ENCODE measurements at regions not wholly inside any gene's neighbourhood (a gene's known extent, or its start where the extent isn't known, plus 50 kb on each side); places are given as distances from the start of the nearest gene placed in this dataset.

DNA sequence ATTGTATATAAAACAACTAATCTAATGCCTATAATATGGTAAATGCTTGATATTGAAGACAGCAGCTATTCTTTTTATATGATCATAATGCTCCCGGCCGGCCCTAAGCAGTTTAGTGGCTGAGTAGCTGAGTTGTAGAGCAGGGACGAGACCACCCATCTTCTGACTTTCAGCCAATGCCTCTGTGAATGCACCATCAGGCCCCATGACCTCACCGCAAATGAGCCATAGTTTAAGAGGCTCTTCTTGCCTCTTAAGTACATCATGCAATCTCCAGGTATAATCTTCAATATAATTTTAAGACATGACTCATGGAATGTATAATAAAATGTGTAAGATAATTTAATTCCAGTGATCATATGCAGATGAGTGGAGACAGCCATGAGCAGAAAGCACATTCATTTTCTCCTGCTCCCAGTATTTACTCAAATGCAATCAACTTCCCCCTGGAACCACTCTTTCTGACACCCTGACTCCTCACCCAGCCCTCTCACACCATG, 78.9 kb upstream of the SNX9 start (continued):
- TF ChIP-seq JUN (IDR thresholded peaks at IDR 0.05) (no peak), RARB (CRISPR knock-in tag; IDR thresholded peaks at IDR 0.05) (no peak), ESRRA (IDR thresholded peaks at IDR 0.05; ENCODE audit: borderline replicate concordance, low read length) (no peak)

DNA sequence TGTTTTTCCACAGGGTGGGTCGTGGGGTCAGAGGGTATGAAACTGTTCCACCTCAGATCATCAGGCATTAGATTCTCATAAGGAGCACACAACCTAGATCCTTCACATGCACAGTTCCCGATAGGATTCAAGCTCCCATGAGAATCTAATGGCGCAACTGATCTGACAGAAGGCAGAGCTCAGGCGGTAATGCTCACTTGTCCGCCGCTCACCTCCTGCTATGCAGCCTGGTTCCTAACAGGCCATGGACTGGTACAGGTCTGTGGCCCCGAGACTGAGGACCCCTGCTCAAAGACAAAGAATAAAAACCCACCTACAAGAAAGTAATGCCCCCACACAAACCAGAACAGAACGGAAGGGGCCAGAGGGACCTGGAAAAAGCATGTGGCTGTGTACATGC, 76.1 kb upstream of the SNX9 start:
- no peak for DNase-seq (ENCODE audit: low read depth in 1 of 2, low spot score in 1 of 2)
- CTCF ChIA-PET: interaction anchor here (3.6 kb wide), 1 partner anchor 9 kb away, joined by 15 read pairs; no protein-coding TSS in a partner anchor
- no peak overlapping the region for H3K4me3 ChIP-seq
- POLR2A ChIA-PET: no interaction called here
- TF ChIP-seq MAZ (IDR thresholded peaks at IDR 0.05; ENCODE audit: borderline replicate concordance, low read depth, low read length): no peak
- TF ChIP-seq, protein P1, sequence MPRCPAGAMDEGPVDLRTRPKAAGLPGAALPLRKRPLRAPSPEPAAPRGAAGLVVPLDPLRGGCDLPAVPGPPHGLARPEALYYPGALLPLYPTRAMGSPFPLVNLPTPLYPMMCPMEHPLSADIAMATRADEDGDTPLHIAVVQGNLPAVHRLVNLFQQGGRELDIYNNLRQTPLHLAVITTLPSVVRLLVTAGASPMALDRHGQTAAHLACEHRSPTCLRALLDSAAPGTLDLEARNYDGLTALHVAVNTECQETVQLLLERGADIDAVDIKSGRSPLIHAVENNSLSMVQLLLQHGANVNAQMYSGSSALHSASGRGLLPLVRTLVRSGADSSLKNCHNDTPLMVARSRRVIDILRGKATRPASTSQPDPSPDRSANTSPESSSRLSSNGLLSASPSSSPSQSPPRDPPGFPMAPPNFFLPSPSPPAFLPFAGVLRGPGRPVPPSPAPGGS (IDR thresholded peaks at IDR 0.05): no peak
- TF ChIP-seq JUNB (IDR thresholded peaks at IDR 0.05): no peak
- no peak for TF ChIP-seq GATA3 (IDR thresholded peaks at IDR 0.05; ENCODE audit: borderline replicate concordance)
- no peak for TF ChIP-seq HEYL (CRISPR knock-in tag; IDR thresholded peaks at IDR 0.05)
- TF ChIP-seq ZNF302 (CRISPR knock-in tag; IDR thresholded peaks at IDR 0.05): no peak
- TF ChIP-seq, protein P2, sequence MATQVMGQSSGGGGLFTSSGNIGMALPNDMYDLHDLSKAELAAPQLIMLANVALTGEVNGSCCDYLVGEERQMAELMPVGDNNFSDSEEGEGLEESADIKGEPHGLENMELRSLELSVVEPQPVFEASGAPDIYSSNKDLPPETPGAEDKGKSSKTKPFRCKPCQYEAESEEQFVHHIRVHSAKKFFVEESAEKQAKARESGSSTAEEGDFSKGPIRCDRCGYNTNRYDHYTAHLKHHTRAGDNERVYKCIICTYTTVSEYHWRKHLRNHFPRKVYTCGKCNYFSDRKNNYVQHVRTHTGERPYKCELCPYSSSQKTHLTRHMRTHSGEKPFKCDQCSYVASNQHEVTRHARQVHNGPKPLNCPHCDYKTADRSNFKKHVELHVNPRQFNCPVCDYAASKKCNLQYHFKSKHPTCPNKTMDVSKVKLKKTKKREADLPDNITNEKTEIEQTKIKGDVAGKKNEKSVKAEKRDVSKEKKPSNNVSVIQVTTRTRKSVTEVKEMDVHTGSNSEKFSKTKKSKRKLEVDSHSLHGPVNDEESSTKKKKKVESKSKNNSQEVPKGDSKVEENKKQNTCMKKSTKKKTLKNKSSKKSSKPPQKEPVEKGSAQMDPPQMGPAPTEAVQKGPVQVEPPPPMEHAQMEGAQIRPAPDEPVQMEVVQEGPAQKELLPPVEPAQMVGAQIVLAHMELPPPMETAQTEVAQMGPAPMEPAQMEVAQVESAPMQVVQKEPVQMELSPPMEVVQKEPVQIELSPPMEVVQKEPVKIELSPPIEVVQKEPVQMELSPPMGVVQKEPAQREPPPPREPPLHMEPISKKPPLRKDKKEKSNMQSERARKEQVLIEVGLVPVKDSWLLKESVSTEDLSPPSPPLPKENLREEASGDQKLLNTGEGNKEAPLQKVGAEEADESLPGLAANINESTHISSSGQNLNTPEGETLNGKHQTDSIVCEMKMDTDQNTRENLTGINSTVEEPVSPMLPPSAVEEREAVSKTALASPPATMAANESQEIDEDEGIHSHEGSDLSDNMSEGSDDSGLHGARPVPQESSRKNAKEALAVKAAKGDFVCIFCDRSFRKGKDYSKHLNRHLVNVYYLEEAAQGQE (IDR thresholded peaks at IDR 0.05): no peak
- no peak for TF ChIP-seq TFCP2L1 (CRISPR knock-in tag; IDR thresholded peaks at IDR 0.05)
- TF ChIP-seq, protein P3, sequence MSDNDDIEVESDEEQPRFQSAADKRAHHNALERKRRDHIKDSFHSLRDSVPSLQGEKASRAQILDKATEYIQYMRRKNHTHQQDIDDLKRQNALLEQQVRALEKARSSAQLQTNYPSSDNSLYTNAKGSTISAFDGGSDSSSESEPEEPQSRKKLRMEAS (IDR thresholded peaks at IDR 0.05): no peak
- TF ChIP-seq, protein P4, sequence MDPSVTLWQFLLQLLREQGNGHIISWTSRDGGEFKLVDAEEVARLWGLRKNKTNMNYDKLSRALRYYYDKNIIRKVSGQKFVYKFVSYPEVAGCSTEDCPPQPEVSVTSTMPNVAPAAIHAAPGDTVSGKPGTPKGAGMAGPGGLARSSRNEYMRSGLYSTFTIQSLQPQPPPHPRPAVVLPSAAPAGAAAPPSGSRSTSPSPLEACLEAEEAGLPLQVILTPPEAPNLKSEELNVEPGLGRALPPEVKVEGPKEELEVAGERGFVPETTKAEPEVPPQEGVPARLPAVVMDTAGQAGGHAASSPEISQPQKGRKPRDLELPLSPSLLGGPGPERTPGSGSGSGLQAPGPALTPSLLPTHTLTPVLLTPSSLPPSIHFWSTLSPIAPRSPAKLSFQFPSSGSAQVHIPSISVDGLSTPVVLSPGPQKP (IDR thresholded peaks at IDR 0.05; ENCODE audit: low read depth, low read length): no peak
- TF ChIP-seq HOXA7 (CRISPR knock-in tag; IDR thresholded peaks at IDR 0.05): no peak
- no peak for TF ChIP-seq ESRRA (IDR thresholded peaks at IDR 0.05; ENCODE audit: borderline replicate concordance, low read length)
- TF ChIP-seq, protein P5, sequence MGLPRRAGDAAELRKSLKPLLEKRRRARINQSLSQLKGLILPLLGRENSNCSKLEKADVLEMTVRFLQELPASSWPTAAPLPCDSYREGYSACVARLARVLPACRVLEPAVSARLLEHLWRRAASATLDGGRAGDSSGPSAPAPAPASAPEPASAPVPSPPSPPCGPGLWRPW (IDR thresholded peaks at IDR 0.05): no peak
- WGBS (ENCODE audit: missing lambda C conversion rate): 69% methylated on average over 8 of the region's 8 CpGs
- FAIRE-seq: no peak
- no peak overlapping the region for H3K27ac ChIP-seq
- ATAC-seq: no peak
- no peak overlapping the region for H3K4me2 ChIP-seq
- no peaks in the 10 kb centered on the region for H3K4me1 ChIP-seq
- H3K9me3 ChIP-seq: no peaks in the 10 kb centered on the region

DNA sequence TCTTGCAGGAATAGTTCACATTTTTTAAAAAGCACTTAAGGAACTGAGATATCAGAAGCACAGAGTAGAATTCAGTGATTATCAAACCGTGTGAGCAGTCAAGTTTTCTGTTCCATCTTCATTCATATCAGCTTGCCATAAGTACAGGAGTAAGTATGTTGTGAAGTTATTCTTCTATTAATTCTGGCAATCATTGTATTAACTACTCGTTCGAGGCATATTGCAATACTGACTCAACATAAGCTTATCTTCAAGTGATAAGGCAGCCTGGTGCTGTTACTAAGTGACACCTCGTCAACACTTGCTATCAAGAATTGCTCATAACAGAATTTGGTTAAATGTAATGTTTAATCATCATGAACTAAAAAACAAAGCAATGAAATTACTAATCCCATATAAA, 75.7 kb upstream of the SNX9 start:
- POLR2A ChIA-PET: no interaction called here
- Histone ChIP-seq H3K4me1 (no peaks in the 10 kb centered on the region), H3K4me3 (no peak overlapping the region), H3K9me3 (no peaks in the 10 kb centered on the region), H3K4me2 (no peak overlapping the region), H3K27ac (no peak overlapping the region)
- CTCF ChIA-PET: interaction anchor here (3.6 kb wide), 1 partner anchor 9 kb away, joined by 15 read pairs; no protein-coding TSS in a partner anchor
- DNase-seq (ENCODE audit: low read depth in 1 of 2, low spot score in 1 of 2) (no peak), FAIRE-seq (no peak), ATAC-seq (no peak)
- 44% methylated on average over 4 of the region's 4 CpGs for WGBS (ENCODE audit: missing lambda C conversion rate)
- no peak for TF ChIP-seq NPAS2 (CRISPR knock-in tag; IDR thresholded peaks at IDR 0.05; ENCODE audit: borderline replicate concordance)
